Ishikawa (cell line): ENCODE measurements at regions not wholly inside any gene's neighbourhood (a gene's known extent, or its start where the extent isn't known, plus 50 kb on each side); places are given as distances from the start of the nearest gene placed in this dataset.

Source experiments
- CEBPB ChIP-seq: IDR thresholded peaks from 2 replicates; pipeline ENCODE4 v1.6.1; 2012
- CREB1 ChIP-seq: IDR thresholded peaks from 2 replicates; pipeline ENCODE4 v1.6.1; 2012; ENCODE audit warnings: low read depth
- EGR1 ChIP-seq: IDR thresholded peaks from 2 replicates; pipeline ENCODE4 v1.6.1; 2012
- EP300 ChIP-seq: IDR thresholded peaks from 2 replicates; pipeline ENCODE4 v1.6.1; 2012; ENCODE audit warnings: borderline replicate concordance
- FOXM1 ChIP-seq: IDR thresholded peaks from 2 replicates; pipeline ENCODE4 v1.6.1; 2012; ENCODE audit warnings: low read depth, borderline replicate concordance
- NFIC ChIP-seq: IDR thresholded peaks from 2 replicates; pipeline ENCODE4 v1.6.1; 2012
- RAD21 ChIP-seq: IDR thresholded peaks from 2 replicates; pipeline ENCODE4 v1.6.1; 2012; ENCODE audit warnings: low read depth
- TAF1 ChIP-seq: IDR thresholded peaks from 2 replicates; pipeline ENCODE4 v1.6.1; 2012; ENCODE audit warnings: low read depth, mild to moderate bottlenecking
- TEAD4 ChIP-seq: IDR thresholded peaks from 2 replicates; pipeline ENCODE4 v1.6.1; 2012
- TF ChIP-seq, protein P1 (sequence below): IDR thresholded peaks from 2 replicates; pipeline ENCODE4 v1.6.1; 2012; ENCODE audit warnings: low read depth, mild to moderate bottlenecking
- TF ChIP-seq, protein P2 (sequence below): IDR thresholded peaks from 2 replicates; pipeline ENCODE4 v1.6.1; 2012
- TF ChIP-seq, protein P3 (sequence below): IDR thresholded peaks from 2 replicates; pipeline ENCODE4 v1.6.1; 2012

DNA sequence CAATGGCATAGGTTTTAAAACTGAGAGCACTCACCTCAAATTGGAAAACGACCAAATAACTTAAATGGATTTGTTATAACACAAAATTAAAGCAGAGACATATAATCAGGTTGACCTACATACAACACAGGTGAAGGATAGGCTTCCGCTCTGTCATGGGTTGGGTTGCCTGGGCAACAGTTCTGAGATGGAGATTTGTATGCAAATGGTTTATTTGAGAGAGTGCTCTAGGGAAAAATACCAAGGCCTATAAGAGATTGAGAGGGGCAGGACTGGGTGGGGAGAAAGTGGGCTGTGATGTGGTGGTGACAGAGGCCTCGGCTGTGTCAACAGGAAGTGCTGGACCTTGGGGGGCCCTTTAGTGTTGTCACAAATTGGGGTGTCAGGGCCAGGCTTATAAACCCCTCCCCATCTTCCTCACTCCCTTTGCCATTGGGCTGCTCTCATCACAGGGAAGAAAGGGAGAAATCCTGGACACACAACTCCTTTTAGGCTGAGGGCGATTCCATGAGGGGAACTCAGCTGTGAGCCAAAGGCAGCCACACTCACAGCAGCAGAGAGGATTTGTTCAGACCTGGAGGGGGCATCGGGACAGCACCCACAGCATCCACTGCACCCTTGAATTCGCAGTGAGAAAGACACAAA lies 105.4 kb upstream of the LYZL1 start:
- TF ChIP-seq RAD21 (no peak), TAF1 (no peak), CREB1 (no peak), EGR1 (no peak), FOXM1 (no peak), CEBPB (no peak), TEAD4 (no peak), EP300 (no peak), NFIC (no peak)
- TF ChIP-seq, protein P1, sequence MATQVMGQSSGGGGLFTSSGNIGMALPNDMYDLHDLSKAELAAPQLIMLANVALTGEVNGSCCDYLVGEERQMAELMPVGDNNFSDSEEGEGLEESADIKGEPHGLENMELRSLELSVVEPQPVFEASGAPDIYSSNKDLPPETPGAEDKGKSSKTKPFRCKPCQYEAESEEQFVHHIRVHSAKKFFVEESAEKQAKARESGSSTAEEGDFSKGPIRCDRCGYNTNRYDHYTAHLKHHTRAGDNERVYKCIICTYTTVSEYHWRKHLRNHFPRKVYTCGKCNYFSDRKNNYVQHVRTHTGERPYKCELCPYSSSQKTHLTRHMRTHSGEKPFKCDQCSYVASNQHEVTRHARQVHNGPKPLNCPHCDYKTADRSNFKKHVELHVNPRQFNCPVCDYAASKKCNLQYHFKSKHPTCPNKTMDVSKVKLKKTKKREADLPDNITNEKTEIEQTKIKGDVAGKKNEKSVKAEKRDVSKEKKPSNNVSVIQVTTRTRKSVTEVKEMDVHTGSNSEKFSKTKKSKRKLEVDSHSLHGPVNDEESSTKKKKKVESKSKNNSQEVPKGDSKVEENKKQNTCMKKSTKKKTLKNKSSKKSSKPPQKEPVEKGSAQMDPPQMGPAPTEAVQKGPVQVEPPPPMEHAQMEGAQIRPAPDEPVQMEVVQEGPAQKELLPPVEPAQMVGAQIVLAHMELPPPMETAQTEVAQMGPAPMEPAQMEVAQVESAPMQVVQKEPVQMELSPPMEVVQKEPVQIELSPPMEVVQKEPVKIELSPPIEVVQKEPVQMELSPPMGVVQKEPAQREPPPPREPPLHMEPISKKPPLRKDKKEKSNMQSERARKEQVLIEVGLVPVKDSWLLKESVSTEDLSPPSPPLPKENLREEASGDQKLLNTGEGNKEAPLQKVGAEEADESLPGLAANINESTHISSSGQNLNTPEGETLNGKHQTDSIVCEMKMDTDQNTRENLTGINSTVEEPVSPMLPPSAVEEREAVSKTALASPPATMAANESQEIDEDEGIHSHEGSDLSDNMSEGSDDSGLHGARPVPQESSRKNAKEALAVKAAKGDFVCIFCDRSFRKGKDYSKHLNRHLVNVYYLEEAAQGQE, result no peak
- TF ChIP-seq, protein P2, sequence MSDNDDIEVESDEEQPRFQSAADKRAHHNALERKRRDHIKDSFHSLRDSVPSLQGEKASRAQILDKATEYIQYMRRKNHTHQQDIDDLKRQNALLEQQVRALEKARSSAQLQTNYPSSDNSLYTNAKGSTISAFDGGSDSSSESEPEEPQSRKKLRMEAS, result no peak
- TF ChIP-seq, protein P3, sequence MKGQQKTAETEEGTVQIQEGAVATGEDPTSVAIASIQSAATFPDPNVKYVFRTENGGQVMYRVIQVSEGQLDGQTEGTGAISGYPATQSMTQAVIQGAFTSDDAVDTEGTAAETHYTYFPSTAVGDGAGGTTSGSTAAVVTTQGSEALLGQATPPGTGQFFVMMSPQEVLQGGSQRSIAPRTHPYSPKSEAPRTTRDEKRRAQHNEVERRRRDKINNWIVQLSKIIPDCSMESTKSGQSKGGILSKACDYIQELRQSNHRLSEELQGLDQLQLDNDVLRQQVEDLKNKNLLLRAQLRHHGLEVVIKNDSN, result no peak
